HCT116 (cell line): ENCODE measurements at regions not wholly inside any gene's neighbourhood (a gene's known extent, or its start where the extent isn't known, plus 50 kb on each side); places are given as distances from the start of the nearest gene placed in this dataset.

Experiments used
- ATAC-seq: fragments of 200-7000 bp; cut with Tn5 transposase; 2 replicates; pipeline ENCODE4 v1.9.1; 2020; ENCODE audit warnings: mild to moderate bottlenecking, moderate library complexity
- BruUV-seq: library from RNA; stranded (reverse); fragments of 400-500 nt; replicated peaks from 2 replicates; lab custom pipeline; 2021; lab: Mats Ljungman, UMichigan
- CTCF ChIA-PET: fragments of 300-600 bp; sonication (Branson Sonifier 250); formaldehyde crosslinking; loops from one replicate; lab custom pipeline; 2021; ENCODE audit warnings: antibody characterized with exemption; lab: Charles Lee
- POLR2A ChIA-PET: fragments of 300-600, 350-600 bp; sonication (Branson Sonifier 250); formaldehyde crosslinking; loops from one replicate; lab custom pipeline; 2021; ENCODE audit warnings: antibody characterized with exemption; lab: Charles Lee
- RAD21 ChIA-PET, 2 experiments: fragments of 300-600 bp; sonication (Branson Sonifier 250); formaldehyde crosslinking; loops; one replicate each; lab custom pipeline; 2023; ENCODE audit warnings: low total read pairs in 2 of 2; ENCODE audit not compliant: uncharacterized antibody in 2 of 2, unreplicated experiment in 2 of 2, low non-redundant PET in 1 of 2; lab: Charles Lee
- DNase-seq: peaks from one replicate; pipeline ENCODE4 v3.0.0-alpha.2; 2010; ENCODE audit warnings: low read depth, low spot score
- H2AFZ ChIP-seq: fragments of 200-600 bp; shearing (Covaris generic), sonication (generic); 2 replicates; pipeline ENCODE4 v1.6.1; 2017; ENCODE audit warnings: low read depth, mixed run types, mixed read lengths, antibody characterized with exemption, low read length; ENCODE audit not compliant: poor library complexity, severe bottlenecking
- H3K27ac ChIP-seq: 2 replicates; pipeline ENCODE4 v1.5.1; 2012; ENCODE audit warnings: low read depth, low read length
- H3K27me3 ChIP-seq: fragments of 200-600 bp; sonication (generic); 2 replicates; pipeline ENCODE4 v1.6.1; 2016; ENCODE audit warnings: mixed run types, low read length, mixed read lengths; ENCODE audit not compliant: insufficient read depth
- H3K36me3 ChIP-seq, 2 experiments: fragments of 200-500 bp in 1 of 2; fragments of 200-600 bp in 1 of 2; sonication (Bioruptor generic) in 1 of 2; sonication (generic) in 1 of 2; 2 replicates each; pipeline versions ENCODE4 v1.5.1 to v1.6.1; 2014 to 2016; ENCODE audit warnings: low read length in 2 of 2, inconsistent platforms in 1 of 2, mixed read lengths in 1 of 2, mixed run types in 1 of 2; ENCODE audit not compliant: insufficient read depth in 2 of 2, control insufficient read depth in 1 of 2
- H3K4me1 ChIP-seq, 2 experiments: fragments of 200-600 bp in 1 of 2; sonication (generic) in 1 of 2; 2 replicates each; pipeline versions ENCODE4 v1.5.1 to v1.6.1; 2012 to 2017; ENCODE audit warnings: low read length in 2 of 2, inconsistent platforms in 1 of 2, mild to moderate bottlenecking in 1 of 2, mixed read lengths in 1 of 2, mixed run types in 1 of 2, moderate library complexity in 1 of 2; ENCODE audit not compliant: insufficient read depth in 2 of 2, control insufficient read depth in 1 of 2
- H3K4me2 ChIP-seq: fragments of 200-600 bp; sonication (generic); 2 replicates; pipeline ENCODE4 v1.6.1; 2017; ENCODE audit warnings: mixed run types, low read length, mixed read lengths
- H3K4me3 ChIP-seq, 2 experiments: fragments of 200-600 bp in 1 of 2; sonication (generic) in 1 of 2; replicated peaks in 1 of 2; 2 replicates each; pipeline ENCODE4 v1.5.1; 2011 to 2016; ENCODE audit warnings: low read length in 2 of 2, control low read depth in 1 of 2, low read depth in 1 of 2, mild to moderate bottlenecking in 1 of 2, mixed read lengths in 1 of 2, mixed run types in 1 of 2
- H3K79me2 ChIP-seq: fragments of 200-600 bp; sonication (generic); 2 replicates; pipeline ENCODE4 v1.6.1; 2017; ENCODE audit warnings: mild to moderate bottlenecking, mixed run types, low read length, moderate library complexity, mixed read lengths; ENCODE audit not compliant: insufficient read depth
- H3K9ac ChIP-seq: fragments of 200-600 bp; sonication (generic); 2 replicates; pipeline ENCODE4 v1.6.1; 2016; ENCODE audit warnings: low read length, mixed read lengths
- H3K9me2 ChIP-seq: fragments of 200-600 bp; sonication (generic), shearing (Covaris generic); 2 replicates; pipeline ENCODE4 v1.6.1; 2017; ENCODE audit warnings: mixed run types, mild to moderate bottlenecking, moderate library complexity; ENCODE audit not compliant: insufficient read depth
- H3K9me3 ChIP-seq, 2 experiments: fragments of 200-500 bp in 1 of 2; fragments of 200-600 bp in 1 of 2; sonication (Bioruptor generic) in 1 of 2; sonication (generic) in 1 of 2; 2 replicates each; pipeline ENCODE4 v1.6.1; 2014 to 2017; ENCODE audit warnings: low read length in 2 of 2, mixed read lengths in 2 of 2, inconsistent platforms in 1 of 2, low read depth in 1 of 2, mild to moderate bottlenecking in 1 of 2, mixed run types in 1 of 2, moderate library complexity in 1 of 2; ENCODE audit not compliant: control insufficient read depth in 1 of 2, insufficient read depth in 1 of 2
- H4K20me1 ChIP-seq: fragments of 200-600 bp; sonication (generic), shearing (Covaris generic); 2 replicates; pipeline ENCODE4 v1.6.1; 2017; ENCODE audit warnings: mixed run types, mild to moderate bottlenecking, moderate library complexity; ENCODE audit not compliant: insufficient read depth
- CBX3 ChIP-seq: IDR thresholded peaks from 2 replicates; pipeline ENCODE4 v1.6.1; 2012; ENCODE audit warnings: low read depth
- CEBPB ChIP-seq: IDR thresholded peaks from 2 replicates; pipeline ENCODE4 v1.6.1; 2012; ENCODE audit warnings: low read depth
- EZH2phosphoT487 ChIP-seq: fragments of 200-600 bp; IDR thresholded peaks from 2 replicates; pipeline ENCODE4 v1.6.1; 2018; ENCODE audit warnings: antibody characterized with exemption, borderline replicate concordance
- JUND ChIP-seq: IDR thresholded peaks from 2 replicates; pipeline ENCODE4 v1.6.1; 2012
- POLR2A ChIP-seq: IDR thresholded peaks from 2 replicates; pipeline ENCODE4 v1.7.0; 2011; ENCODE audit warnings: borderline replicate concordance; ENCODE audit not compliant: insufficient read depth, insufficient read length; ENCODE audit errors: extremely low read depth
- POLR2AphosphoS5 ChIP-seq: IDR thresholded peaks from 2 replicates; pipeline ENCODE4 v1.6.1; 2011; ENCODE audit warnings: mild to moderate bottlenecking, low read depth, low read length, moderate library complexity
- SIN3A ChIP-seq: IDR thresholded peaks from 2 replicates; pipeline ENCODE4 v1.6.1; 2012; ENCODE audit warnings: low read depth
- SRF ChIP-seq: IDR thresholded peaks from 2 replicates; pipeline ENCODE4 v1.6.1; 2012; ENCODE audit warnings: low read depth
- intact Hi-C: fragments of 100-400 bp; cut with micrococcal nuclease; formaldehyde crosslinking; loops from 2 replicates; pipeline ENCODE4 v1.10.0; 2022
- TF ChIP-seq, protein P1 (sequence below): IDR thresholded peaks from 2 replicates; pipeline ENCODE4 v1.6.1; 2012; ENCODE audit warnings: low read depth
- TF ChIP-seq, protein P2 (sequence below): IDR thresholded peaks from 2 replicates; pipeline ENCODE4 v1.6.1; 2011; ENCODE audit warnings: mild to moderate bottlenecking, low read length, moderate library complexity; ENCODE audit not compliant: insufficient replicate concordance; ENCODE audit errors: extremely low read depth
- TF ChIP-seq, protein P3 (sequence below): IDR thresholded peaks from 2 replicates; pipeline ENCODE4 v1.6.1; 2012

DNA sequence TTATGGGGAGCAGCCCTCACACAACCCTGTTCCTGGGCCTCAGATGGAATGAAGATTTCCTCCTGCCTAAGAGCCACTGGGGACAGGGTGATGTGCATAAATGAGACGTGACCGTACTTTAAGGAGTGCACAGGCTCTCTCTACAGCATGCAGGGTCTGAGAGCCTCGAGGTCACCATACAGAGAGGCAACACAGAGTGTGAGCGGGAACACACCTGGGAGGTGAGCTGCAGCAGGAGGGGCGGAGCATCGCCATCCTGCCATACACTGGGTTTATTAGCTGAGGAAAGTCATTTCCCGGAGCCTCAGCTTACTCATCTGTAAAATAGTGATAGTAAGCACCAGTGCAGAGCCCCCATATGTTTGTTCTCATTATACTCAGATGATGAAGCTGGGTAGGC is 182.5 kb upstream of the RAD23B start (continued):
- TF ChIP-seq EZH2phosphoT487 (no peak), POLR2A (no peak)

DNA sequence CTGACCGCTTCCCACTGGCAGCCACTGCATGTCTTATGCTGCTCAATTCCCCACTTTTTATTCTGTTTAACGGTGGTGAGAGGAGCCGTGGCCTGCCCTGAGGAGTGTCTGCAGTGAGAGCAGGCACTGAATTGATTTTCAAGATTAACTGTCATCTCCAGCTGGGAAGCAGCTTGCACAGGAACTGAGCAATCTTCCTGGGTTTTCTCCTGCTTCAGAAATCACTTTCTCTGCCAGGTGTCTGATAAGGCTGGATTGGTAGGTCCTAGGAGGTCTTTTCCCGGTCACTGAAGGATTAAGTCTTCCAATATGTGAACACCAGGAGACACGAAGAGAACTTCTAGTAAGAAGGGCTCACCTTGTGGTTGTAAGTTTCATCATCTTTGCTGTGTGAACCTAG is 181.1 kb upstream of the RAD23B start:
- Histone ChIP-seq H3K79me2 (no peaks in the 10 kb centered on the region), H4K20me1 (no peaks in the 10 kb centered on the region), H3K9ac (no peak overlapping the region), H3K4me3 (no peak overlapping the region), H3K27ac (no peak overlapping the region), H3K36me3 (no peaks in the 10 kb centered on the region), H3K4me2 (no peak overlapping the region), H3K27me3 (peaks cover 8% of the 10 kb centered on the region; the same call in 1 of the 2 replicates), H3K4me1 (no peaks in the 10 kb centered on the region), H3K9me3 (no peaks in the 10 kb centered on the region), H3K9me2 (no peaks in the 10 kb centered on the region), H2AFZ (no peak overlapping the region)
- DNase-seq (no peak), ATAC-seq (no peak)
- BruUV-seq, result no TSS peak
- RAD21 ChIA-PET, result no interaction called here
- POLR2A ChIA-PET, result no interaction called here
- intact Hi-C loops, result no loop called here
- TF ChIP-seq, protein P1, sequence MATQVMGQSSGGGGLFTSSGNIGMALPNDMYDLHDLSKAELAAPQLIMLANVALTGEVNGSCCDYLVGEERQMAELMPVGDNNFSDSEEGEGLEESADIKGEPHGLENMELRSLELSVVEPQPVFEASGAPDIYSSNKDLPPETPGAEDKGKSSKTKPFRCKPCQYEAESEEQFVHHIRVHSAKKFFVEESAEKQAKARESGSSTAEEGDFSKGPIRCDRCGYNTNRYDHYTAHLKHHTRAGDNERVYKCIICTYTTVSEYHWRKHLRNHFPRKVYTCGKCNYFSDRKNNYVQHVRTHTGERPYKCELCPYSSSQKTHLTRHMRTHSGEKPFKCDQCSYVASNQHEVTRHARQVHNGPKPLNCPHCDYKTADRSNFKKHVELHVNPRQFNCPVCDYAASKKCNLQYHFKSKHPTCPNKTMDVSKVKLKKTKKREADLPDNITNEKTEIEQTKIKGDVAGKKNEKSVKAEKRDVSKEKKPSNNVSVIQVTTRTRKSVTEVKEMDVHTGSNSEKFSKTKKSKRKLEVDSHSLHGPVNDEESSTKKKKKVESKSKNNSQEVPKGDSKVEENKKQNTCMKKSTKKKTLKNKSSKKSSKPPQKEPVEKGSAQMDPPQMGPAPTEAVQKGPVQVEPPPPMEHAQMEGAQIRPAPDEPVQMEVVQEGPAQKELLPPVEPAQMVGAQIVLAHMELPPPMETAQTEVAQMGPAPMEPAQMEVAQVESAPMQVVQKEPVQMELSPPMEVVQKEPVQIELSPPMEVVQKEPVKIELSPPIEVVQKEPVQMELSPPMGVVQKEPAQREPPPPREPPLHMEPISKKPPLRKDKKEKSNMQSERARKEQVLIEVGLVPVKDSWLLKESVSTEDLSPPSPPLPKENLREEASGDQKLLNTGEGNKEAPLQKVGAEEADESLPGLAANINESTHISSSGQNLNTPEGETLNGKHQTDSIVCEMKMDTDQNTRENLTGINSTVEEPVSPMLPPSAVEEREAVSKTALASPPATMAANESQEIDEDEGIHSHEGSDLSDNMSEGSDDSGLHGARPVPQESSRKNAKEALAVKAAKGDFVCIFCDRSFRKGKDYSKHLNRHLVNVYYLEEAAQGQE, result no peak
- TF ChIP-seq JUND, result no peak
- CTCF ChIA-PET, result no interaction called here

DNA sequence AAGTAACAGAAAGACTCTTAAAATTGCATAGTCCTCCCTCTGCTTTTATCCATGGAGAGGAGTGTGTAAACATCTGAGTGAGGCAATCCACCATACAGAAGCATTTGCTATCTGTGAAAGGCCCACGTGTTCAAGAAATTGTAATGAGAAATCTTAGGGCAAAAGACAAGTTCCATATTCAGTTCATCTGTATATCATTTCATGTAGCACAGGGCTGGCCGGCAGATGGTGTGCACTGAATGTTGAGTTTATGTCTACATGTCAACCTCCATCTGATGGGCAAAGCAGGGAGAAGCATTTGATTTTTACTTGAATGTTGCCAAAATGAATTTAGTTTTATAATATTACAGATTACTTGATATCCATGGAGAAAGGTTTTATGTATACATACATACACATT is 179.5 kb upstream of the RAD23B start:
- CTCF ChIA-PET, result no interaction called here
- RAD21 ChIA-PET, result no interaction called here
- Histone ChIP-seq H3K9me3 (no peaks in the 10 kb centered on the region), H3K4me2 (no peak overlapping the region), H2AFZ (no peak overlapping the region), H3K36me3 (no peaks in the 10 kb centered on the region), H3K79me2 (no peaks in the 10 kb centered on the region), H3K4me3 (no peak overlapping the region), H3K9ac (no peak overlapping the region), H3K27ac (no peak overlapping the region), H3K9me2 (no peaks in the 10 kb centered on the region), H3K27me3 (peaks cover 16% of the 10 kb centered on the region; the same call in 1 of the 2 replicates), H4K20me1 (no peaks in the 10 kb centered on the region), H3K4me1 (no peaks in the 10 kb centered on the region)
- DNase-seq (no peak), ATAC-seq (no peak)
- TF ChIP-seq, protein P2, sequence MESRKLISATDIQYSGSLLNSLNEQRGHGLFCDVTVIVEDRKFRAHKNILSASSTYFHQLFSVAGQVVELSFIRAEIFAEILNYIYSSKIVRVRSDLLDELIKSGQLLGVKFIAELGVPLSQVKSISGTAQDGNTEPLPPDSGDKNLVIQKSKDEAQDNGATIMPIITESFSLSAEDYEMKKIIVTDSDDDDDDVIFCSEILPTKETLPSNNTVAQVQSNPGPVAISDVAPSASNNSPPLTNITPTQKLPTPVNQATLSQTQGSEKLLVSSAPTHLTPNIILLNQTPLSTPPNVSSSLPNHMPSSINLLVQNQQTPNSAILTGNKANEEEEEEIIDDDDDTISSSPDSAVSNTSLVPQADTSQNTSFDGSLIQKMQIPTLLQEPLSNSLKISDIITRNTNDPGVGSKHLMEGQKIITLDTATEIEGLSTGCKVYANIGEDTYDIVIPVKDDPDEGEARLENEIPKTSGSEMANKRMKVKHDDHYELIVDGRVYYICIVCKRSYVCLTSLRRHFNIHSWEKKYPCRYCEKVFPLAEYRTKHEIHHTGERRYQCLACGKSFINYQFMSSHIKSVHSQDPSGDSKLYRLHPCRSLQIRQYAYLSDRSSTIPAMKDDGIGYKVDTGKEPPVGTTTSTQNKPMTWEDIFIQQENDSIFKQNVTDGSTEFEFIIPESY, result no peak
- no peak for TF ChIP-seq SRF
- no peak for TF ChIP-seq POLR2AphosphoS5
- TF ChIP-seq SIN3A, result no peak
- TF ChIP-seq CEBPB, result no peak
- TF ChIP-seq, protein P3, sequence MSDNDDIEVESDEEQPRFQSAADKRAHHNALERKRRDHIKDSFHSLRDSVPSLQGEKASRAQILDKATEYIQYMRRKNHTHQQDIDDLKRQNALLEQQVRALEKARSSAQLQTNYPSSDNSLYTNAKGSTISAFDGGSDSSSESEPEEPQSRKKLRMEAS, result no peak
- TF ChIP-seq CBX3, result no peak
- intact Hi-C loops, result no loop called here
- no TSS peak for BruUV-seq
- POLR2A ChIA-PET, result no interaction called here
